Stomach (tissue), 8 donors: ENCODE measurements at regions not wholly inside any gene's neighbourhood (a gene's known extent, or its start where the extent isn't known, plus 50 kb on each side); places are given as distances from the start of the nearest gene placed in this dataset.

Experiments used
- DNase-seq, 2 donors: peaks; one replicate each; pipeline versions ENCODE4 v3.0.0 to v3.0.0-alpha.2; 2013 to 2019
- H3K27ac ChIP-seq, 5 donors: fragments of 200-600 bp in 4 of 5; sonication (generic) in 4 of 5; one replicate each; pipeline ENCODE4 v1.5.1; 2013 to 2019; ENCODE audit warnings: mild to moderate bottlenecking in 1 of 5, moderate library complexity in 1 of 5
- H3K27me3 ChIP-seq, 3 donors: fragments of 200-600 bp; sonication (generic); one replicate each; pipeline ENCODE4 v1.5.1; 2017 to 2019; ENCODE audit warnings: mixed run types in 1 of 3
- H3K36me3 ChIP-seq, 4 donors: fragments of 200-600 bp; sonication (generic); 1 replicate in 3 of 4; 2 replicates in 1 of 4; pipeline ENCODE4 v1.5.1; 2016 to 2019
- H3K4me1 ChIP-seq, 4 donors: fragments of 200-600 bp; sonication (generic); one replicate each; pipeline ENCODE4 v1.5.1; 2016 to 2019
- H3K4me3 ChIP-seq, 4 donors: fragments of 200-600 bp; sonication (generic) in 3 of 4; one replicate each; pipeline ENCODE4 v1.5.1; 2016 to 2019; ENCODE audit warnings: mild to moderate bottlenecking in 1 of 4
- H3K9me3 ChIP-seq, 4 donors: fragments of 200-600 bp; sonication (generic); one replicate each; pipeline ENCODE4 v1.5.1; 2016 to 2019
- CTCF ChIP-seq, 7 experiments: fragments of 450-650 bp in 4 of 7; fragments of 200-600 bp in 3 of 7; sonication (generic) in 3 of 7; IDR thresholded peaks; one replicate each; pipeline ENCODE4 v1.5.1; 2016 to 2019; ENCODE audit warnings: antibody characterized with exemption in 7 of 7, control low read depth in 2 of 7, mild to moderate bottlenecking in 1 of 7
- EP300 ChIP-seq: sonication (generic); formaldehyde crosslinking; IDR thresholded peaks from one replicate; pipeline ENCODE4 v1.6.1; 2017; ENCODE audit warnings: antibody characterized with exemption
- POLR2A ChIP-seq, 4 donors: fragments of 450-650 bp; IDR thresholded peaks; one replicate each; pipeline ENCODE4 v1.6.1; 2016; ENCODE audit warnings: antibody characterized with exemption in 4 of 4, control low read depth in 2 of 4, mild to moderate bottlenecking in 1 of 4, moderate library complexity in 1 of 4
- POLR2AphosphoS5 ChIP-seq, 3 donors: sonication (generic); formaldehyde crosslinking; IDR thresholded peaks; one replicate each; pipeline ENCODE4 v1.6.1; 2016; ENCODE audit warnings: antibody characterized with exemption in 3 of 3
- WGBS, 5 donors: extraction: QIAGEN DNeasy Blood & Tissue Kit in 3 of 5; methylation state at CpG; one replicate each; pipeline versions ENCODE4 v1.1.5 to v1.1.7; 2013 to 2018; 5-methylcytosine and 5-hydroxymethylcytosine counted together
- intact Hi-C: fragments of 100-400 bp; cut with DNase I; formaldehyde crosslinking; loops from one replicate; pipeline ENCODE4 v1.15.1; 2023; ENCODE audit warnings: low total_unique reads
- donor health status: healthy with polysubstance abuse.
- donor health status: Bipolar disorder and iron deficiency.
- donor health status: healthy.

- Histone ChIP-seq H3K4me1 (no peaks in the 10 kb centered on the region), H3K27ac (no peak overlapping the region), H3K9me3 (peaks cover 0 to 25% (median 13%) of the 10 kb centered on the region in 4 donors), H3K36me3 (no peaks in the 10 kb centered on the region), H3K4me3 (no peak overlapping the region), H3K27me3 (no peaks in the 10 kb centered on the region)
- no peak for TF ChIP-seq POLR2A (IDR thresholded peaks at IDR 0.05)
- TF ChIP-seq POLR2AphosphoS5 (IDR thresholded peaks at IDR 0.05): no peak
- TF ChIP-seq EP300: no peak
- TF ChIP-seq CTCF (IDR thresholded peaks at IDR 0.05): no peak
- intact Hi-C loops: no loop called here
- DNase-seq: no peak
Observed at GRCh38 chr19:31834070-31834469, 484.8 kb upstream of the TSHZ3 start.

- Histone ChIP-seq H3K27ac (no peak overlapping the region), H3K4me1 (no peaks in the 10 kb centered on the region), H3K27me3 (no peaks in the 10 kb centered on the region), H3K9me3 (peaks cover 0 to 39% (median 31%) of the 10 kb centered on the region in 4 donors), H3K4me3 (no peak overlapping the region), H3K36me3 (no peaks in the 10 kb centered on the region)
- intact Hi-C loops: no loop called here
- 39 to 53% (median 48%) methylated on average over 11 of the region's 11 CpGs for WGBS, 5 donors
- TF ChIP-seq CTCF (IDR thresholded peaks at IDR 0.05) (no peak), POLR2AphosphoS5 (IDR thresholded peaks at IDR 0.05) (no peak), EP300 (no peak), POLR2A (IDR thresholded peaks at IDR 0.05) (no peak)
- peak in 1 of 2 donors; percentile 16 for DNase-seq
Observed at GRCh38 chr19:31838163-31838815, 489.1 kb upstream of the TSHZ3 start.

- peaks cover 0 to 29% (median 17%) of the 10 kb centered on the region in 4 donors for H3K9me3 ChIP-seq
- intact Hi-C loops: no loop called here
- no peak overlapping the region for H3K27ac ChIP-seq
- H3K4me1 ChIP-seq: no peaks in the 10 kb centered on the region
- H3K27me3 ChIP-seq: no peaks in the 10 kb centered on the region
- TF ChIP-seq POLR2AphosphoS5 (IDR thresholded peaks at IDR 0.05) (no peak), CTCF (IDR thresholded peaks at IDR 0.05) (no peak), POLR2A (IDR thresholded peaks at IDR 0.05) (no peak), EP300 (no peak)
- no peak for DNase-seq
- no peaks in the 10 kb centered on the region for H3K36me3 ChIP-seq
- 88 to 94% (median 92%) methylated on average over 2 of the region's 2 CpGs for WGBS, 5 donors
- no peak overlapping the region for H3K4me3 ChIP-seq
Observed at GRCh38 chr19:31840371-31840770, 491.1 kb upstream of the TSHZ3 start.

GRCh38 chr19:31841755-31842154 lies 492.5 kb upstream of the TSHZ3 start:
- H3K27ac ChIP-seq: no peak overlapping the region
- H3K4me1 ChIP-seq: no peaks in the 10 kb centered on the region
- intact Hi-C loops: no loop called here
- no peak for DNase-seq
- TF ChIP-seq POLR2AphosphoS5 (IDR thresholded peaks at IDR 0.05) (no peak), CTCF (IDR thresholded peaks at IDR 0.05) (no peak), EP300 (no peak), POLR2A (IDR thresholded peaks at IDR 0.05) (no peak)
- no peaks in the 10 kb centered on the region for H3K36me3 ChIP-seq
- no peak overlapping the region for H3K4me3 ChIP-seq
- H3K27me3 ChIP-seq: no peaks in the 10 kb centered on the region
- 56 to 82% (median 79%) methylated on average over 1 of the region's 1 CpG for WGBS, 5 donors
- H3K9me3 ChIP-seq: peaks cover 0 to 29% (median 14%) of the 10 kb centered on the region in 4 donors
